ENCODE measurements at regions not wholly inside any gene's neighbourhood (a gene's known extent, or its start where the extent isn't known, plus 50 kb on each side); places are given as distances from the start of the nearest gene placed in this dataset.

- Histone ChIP-seq H3K9me3 (ENCODE audit: low read length) (no peaks in the 10 kb centered on the region), H3K36me3 (replicated peaks in 1 of 2; ENCODE audit: control insufficient read depth in 1 of 2, insufficient read depth in 2 of 2, low read length in 2 of 2) (no peaks in the 10 kb centered on the region), H3K27ac (ENCODE audit: extremely low read length, insufficient read depth, low read length) (no peak overlapping the region), H3K79me2 (ENCODE audit: insufficient read depth, low read length) (no peaks in the 10 kb centered on the region), H3K4me3 (replicated peaks in 1 of 3; ENCODE audit: insufficient read depth in 1 of 3, low read depth in 2 of 3, low read length in 3 of 3) (no peak overlapping the region), H4K20me1 (ENCODE audit: insufficient read depth, low read length) (no peaks in the 10 kb centered on the region), H3K27me3 (ENCODE audit: control insufficient read depth in 1 of 2, insufficient read depth in 2 of 2, low read length in 2 of 2) (no peaks in the 10 kb centered on the region; a peak in 1 of 5 replicates), H3K4me1 (ENCODE audit: insufficient read depth, low read length) (no peaks in the 10 kb centered on the region), H3K9ac (ENCODE audit: insufficient read depth, low read depth, low read length) (no peak overlapping the region), H2AFZ (ENCODE audit: low read length) (no peak overlapping the region), H3K4me2 (ENCODE audit: low read depth, low read length) (no peak overlapping the region)
- CTCF ChIA-PET (ENCODE audit: low intra/inter-chr PET ratio, low total read pairs), result no interaction called here
- ATAC-seq (no peak), DNase-seq (ENCODE audit: low spot score) (no peak), FAIRE-seq (no peak)
- TF ChIP-seq, protein P1, sequence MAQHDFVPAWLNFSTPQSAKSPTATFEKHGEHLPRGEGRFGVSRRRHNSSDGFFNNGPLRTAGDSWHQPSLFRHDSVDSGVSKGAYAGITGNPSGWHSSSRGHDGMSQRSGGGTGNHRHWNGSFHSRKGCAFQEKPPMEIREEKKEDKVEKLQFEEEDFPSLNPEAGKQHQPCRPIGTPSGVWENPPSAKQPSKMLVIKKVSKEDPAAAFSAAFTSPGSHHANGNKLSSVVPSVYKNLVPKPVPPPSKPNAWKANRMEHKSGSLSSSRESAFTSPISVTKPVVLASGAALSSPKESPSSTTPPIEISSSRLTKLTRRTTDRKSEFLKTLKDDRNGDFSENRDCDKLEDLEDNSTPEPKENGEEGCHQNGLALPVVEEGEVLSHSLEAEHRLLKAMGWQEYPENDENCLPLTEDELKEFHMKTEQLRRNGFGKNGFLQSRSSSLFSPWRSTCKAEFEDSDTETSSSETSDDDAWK (CRISPR knock-in tag; IDR thresholded peaks at IDR 0.05), result no peak
- TF ChIP-seq CEBPZ (IDR thresholded peaks at IDR 0.05; ENCODE audit: low read length), result no peak
- no peak for TF ChIP-seq THAP9 (CRISPR knock-in tag; IDR thresholded peaks at IDR 0.05; ENCODE audit: borderline replicate concordance)
- no peak for TF ChIP-seq ZSCAN20 (CRISPR knock-in tag; IDR thresholded peaks at IDR 0.05; ENCODE audit: borderline replicate concordance)
- WGBS (ENCODE audit: low lambda C conversion rate), result 19% methylated on average over 8 of the region's 12 CpGs
- intact Hi-C loops (cut with micrococcal nuclease; ENCODE audit: unreplicated experiment) (no loop called here), in situ Hi-C loops (cut with HindIII; ENCODE audit: extremely low pct_ligation_motif_present, low pct_unique_long_range_greater_than_20kb) (no loop called here)
- no TSS peak for BruUV-seq (replicated peaks)
- POLR2A ChIA-PET, result no interaction called here
These were observed 193.4 kb upstream of the WWC1 start for GRCh38 chr5:168097876-168098653.
